Neural cell (in vitro differentiated cells): ENCODE measurements at regions not wholly inside any gene's neighbourhood (a gene's known extent, or its start where the extent isn't known, plus 50 kb on each side); places are given as distances from the start of the nearest gene placed in this dataset.

Experiments used
- CTCF ChIP-seq: fragments of 450-650 bp; IDR thresholded peaks from 2 replicates; pipeline ENCODE4 v1.5.1; 2014; ENCODE audit warnings: antibody characterized with exemption, mild to moderate bottlenecking, moderate library complexity; ENCODE audit not compliant: poor library complexity, severe bottlenecking
- EP300 ChIP-seq: fragments of 450-650 bp; conservative IDR thresholded peaks from 2 replicates; pipeline ENCODE4 v1.6.1; 2014; ENCODE audit warnings: antibody characterized with exemption, mild to moderate bottlenecking, moderate library complexity; ENCODE audit not compliant: poor library complexity, severe bottlenecking
- EZH2 ChIP-seq: fragments of 200-600, 300-800 bp; shearing (Covaris generic), sonication (generic); IDR thresholded peaks from 2 replicates; pipeline ENCODE4 v1.6.1; 2014; ENCODE audit warnings: antibody characterized with exemption, low read length, borderline replicate concordance, mild to moderate bottlenecking; ENCODE audit not compliant: insufficient read depth, poor library complexity, severe bottlenecking
- RAD21 ChIP-seq: fragments of 450-650 bp; conservative IDR thresholded peaks from 2 replicates; pipeline ENCODE4 v1.6.1; 2014; ENCODE audit warnings: antibody characterized with exemption, mild to moderate bottlenecking, moderate library complexity
- REST ChIP-seq: IDR thresholded peaks from 2 replicates; pipeline ENCODE4 v1.6.1; 2012; ENCODE audit warnings: borderline replicate concordance
- SMC3 ChIP-seq: fragments of 450-650 bp; conservative IDR thresholded peaks from 2 replicates; pipeline ENCODE4 v1.6.1; 2014; ENCODE audit warnings: antibody characterized with exemption, mild to moderate bottlenecking, moderate library complexity; ENCODE audit not compliant: poor library complexity
- TAF1 ChIP-seq: IDR thresholded peaks from 2 replicates; pipeline ENCODE4 v1.6.1; 2012; ENCODE audit warnings: low read depth

- TF ChIP-seq EP300, result no peak
- TF ChIP-seq REST, result no peak
- no peak for TF ChIP-seq RAD21
- no peak for TF ChIP-seq CTCF
- TF ChIP-seq EZH2, result no peak
- no peak for TF ChIP-seq TAF1
- no peak for TF ChIP-seq SMC3
Measured at GRCh38 chr13:50760751-50761150, 82.7 kb downstream of the DLEU7 start.
